ENCODE measurements at regions not wholly inside any gene's neighbourhood (a gene's known extent, or its start where the extent isn't known, plus 50 kb on each side); places are given as distances from the start of the nearest gene placed in this dataset.

DNA sequence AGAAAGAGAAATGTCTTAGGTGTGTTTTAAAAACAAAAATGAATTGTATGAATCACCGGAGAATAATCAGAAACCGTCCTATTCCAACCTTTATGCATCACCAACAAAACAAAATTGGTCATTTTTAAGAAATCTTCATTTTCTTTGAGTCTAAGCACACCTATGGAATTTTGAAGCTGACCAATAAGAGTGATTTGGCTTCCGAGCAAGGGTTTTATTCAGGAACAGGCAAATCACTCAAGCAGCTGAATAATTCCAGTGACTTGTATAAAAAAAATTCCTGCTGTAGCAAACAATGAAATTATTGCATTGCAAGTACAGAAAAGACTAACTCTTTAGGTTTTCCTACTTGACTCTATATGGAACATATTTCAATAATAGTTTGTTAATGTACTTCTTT, 83.8 kb upstream of the FNDC3B start:
- FAIRE-seq (no peak), DNase-seq (ENCODE audit: insufficient read length, low spot score) (no peak)

DNA sequence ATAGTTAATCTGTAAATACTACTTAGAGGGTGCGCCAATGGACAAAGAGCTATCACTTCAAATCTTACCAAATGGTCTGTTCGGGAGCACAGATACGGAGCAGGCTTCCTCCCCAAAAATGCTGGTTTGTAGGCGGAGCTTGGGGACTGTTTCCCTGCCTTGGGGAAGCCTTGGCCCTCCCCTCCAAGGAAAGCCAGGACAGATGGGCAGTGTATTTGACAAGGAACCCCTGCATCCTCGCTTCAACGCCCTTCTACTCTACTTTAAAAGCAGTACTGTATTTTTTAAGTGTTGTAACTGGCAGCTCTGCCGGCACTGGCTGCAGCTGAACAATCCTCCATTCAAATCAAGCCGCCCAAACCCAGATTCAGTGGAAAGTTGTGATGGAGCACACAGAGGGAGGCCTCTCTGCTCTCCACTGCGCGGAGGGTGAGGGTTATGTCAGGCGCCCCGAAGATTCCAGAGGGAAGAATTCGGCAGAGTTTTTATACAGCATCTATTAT, 83.1 kb upstream of the FNDC3B start:
- DNase-seq (ENCODE audit: insufficient read length, low spot score): no peak
- no peak for FAIRE-seq

DNA sequence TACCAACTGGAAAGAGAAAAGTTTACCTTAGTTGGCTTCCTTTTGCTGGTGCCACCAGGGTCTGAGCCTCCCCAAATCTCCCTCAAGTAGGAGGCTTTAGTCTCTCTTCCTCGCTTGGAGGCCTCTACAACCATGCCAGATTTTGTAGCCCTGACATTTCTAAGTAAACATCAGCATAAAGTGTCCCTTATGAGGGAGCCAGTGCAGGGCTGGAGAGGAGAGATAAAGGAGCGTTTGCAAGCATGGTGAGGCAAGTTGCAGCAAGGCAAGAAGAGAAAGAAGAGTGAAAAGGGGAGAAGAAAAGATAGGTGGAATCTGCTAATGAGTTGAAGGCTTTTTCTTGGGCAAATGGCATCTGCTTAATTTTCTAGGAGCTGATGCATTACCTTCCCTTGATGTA, 82.7 kb upstream of the FNDC3B start:
- DNase-seq (ENCODE audit: insufficient read length, low spot score) (no peak), FAIRE-seq (no peak)

DNA sequence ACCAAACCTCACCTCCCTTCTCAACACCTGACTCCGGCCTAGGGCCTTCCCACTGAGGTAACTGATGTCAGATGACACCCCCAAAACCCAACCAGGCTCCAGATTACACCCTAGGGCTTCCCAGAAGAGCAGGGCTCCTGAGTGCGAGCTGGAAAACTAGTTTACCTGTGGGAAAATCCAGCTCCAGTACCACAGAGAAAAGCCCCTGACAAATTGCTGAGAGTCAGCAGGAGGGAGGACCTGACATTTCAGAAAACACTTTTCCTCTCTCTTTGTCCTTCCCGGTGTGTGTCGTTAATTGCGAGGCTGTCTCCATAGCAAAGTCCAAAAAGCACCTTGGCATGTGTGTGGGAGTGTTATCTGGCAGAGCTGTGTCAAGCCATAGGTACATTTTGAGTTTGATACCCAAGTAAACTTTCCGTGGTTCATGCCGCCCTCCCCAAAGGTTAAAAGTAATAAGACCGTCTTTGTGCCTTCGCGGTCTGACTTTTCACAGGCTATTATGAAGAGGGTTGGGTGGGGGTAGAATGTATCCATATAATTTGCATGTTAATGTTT, 79.8 kb upstream of the FNDC3B start:
- DNase-seq (ENCODE audit: insufficient read length, low spot score): no peak
- FAIRE-seq: no peak

DNA sequence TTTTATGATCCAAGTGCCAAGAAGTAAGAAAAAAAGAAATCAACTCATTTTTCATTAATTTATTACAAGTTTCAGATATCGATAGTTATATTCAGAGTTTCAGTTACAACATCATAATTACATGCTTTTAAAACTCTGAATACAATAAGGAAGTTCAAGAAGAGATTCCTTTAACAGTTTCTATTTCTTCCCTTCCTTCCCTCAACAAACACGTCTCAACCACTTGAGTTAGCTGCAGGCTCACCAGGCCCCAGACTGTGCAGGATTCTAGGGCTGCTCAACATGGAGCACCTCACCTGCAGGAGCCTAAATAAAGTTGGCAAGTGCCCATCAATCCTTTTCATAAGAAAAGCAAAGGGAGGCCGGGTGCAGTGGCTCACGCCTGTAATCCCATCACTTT, 79.2 kb upstream of the FNDC3B start:
- FAIRE-seq: no peak
- DNase-seq (ENCODE audit: insufficient read length, low spot score): no peak

- FAIRE-seq (no peak), DNase-seq (ENCODE audit: insufficient read length, low spot score) (no peak)
These were observed 77.1 kb upstream of the FNDC3B start for GRCh38 chr3:171962137-171962720.

DNA sequence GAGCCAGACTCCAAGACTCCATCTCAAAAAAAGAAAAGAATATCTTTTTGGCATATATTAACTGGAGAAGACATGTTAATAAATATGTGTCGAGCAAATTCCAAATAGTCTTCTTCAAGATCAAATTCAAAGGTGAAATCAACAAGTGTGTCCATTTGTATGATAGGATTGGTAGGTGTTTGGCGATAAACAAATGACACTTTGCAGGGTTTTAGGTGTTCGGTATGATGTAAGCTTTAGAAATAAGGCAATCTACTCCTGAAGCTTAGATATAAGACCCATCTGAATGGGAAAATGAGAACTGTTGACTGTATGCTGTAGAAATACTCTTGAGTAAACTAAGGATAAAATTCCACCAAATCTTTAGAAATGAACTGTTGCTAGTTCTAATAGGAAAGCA, 75.8 kb upstream of the FNDC3B start:
- FAIRE-seq (no peak), DNase-seq (ENCODE audit: insufficient read length, low spot score) (no peak)

GRCh38 chr3:171965067-171965712, 74.2 kb upstream of the FNDC3B start:
- no peak for DNase-seq (ENCODE audit: insufficient read length, low spot score)
- FAIRE-seq: no peak

GRCh38 chr3:171966533-171967136, 72.7 kb upstream of the FNDC3B start:
- no peak for DNase-seq (ENCODE audit: insufficient read length, low spot score)
- FAIRE-seq: no peak

- no peak for DNase-seq (ENCODE audit: insufficient read length, low spot score)
These were observed 72.1 kb upstream of the FNDC3B start for GRCh38 chr3:171967137-171967783.

GRCh38 chr3:171967932-171968678, 71.3 kb upstream of the FNDC3B start:
- FAIRE-seq: no peak
- DNase-seq (ENCODE audit: insufficient read length, low spot score): no peak

More at GRCh38 chr3:171967137-171967783, 72.1 kb upstream of the FNDC3B start:
- no peak for FAIRE-seq

DNA sequence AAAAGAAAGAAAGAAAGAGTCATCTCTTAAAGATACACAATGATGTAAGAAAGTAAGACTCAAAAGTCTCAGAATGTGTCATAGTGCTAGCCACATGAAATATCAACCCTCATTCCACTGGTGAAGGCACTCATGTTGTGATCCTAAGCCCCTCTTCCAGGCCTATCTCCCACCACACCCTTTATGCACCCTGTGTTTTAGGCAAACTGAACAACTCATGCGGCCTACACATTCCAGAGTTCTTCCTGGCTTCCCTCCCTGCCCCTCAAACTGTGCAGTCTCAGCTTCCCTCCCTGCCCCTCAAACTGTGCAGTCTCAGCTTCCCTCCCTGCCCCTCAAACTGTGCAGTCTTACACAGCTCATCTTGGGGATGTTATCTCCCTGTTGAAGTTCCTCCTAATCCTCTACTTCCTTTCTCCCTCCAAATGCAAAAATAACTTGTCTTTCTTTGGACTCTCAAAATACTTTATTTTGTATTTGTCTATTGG, 69.0 kb upstream of the FNDC3B start:
- FAIRE-seq (no peak), DNase-seq (ENCODE audit: insufficient read length, low spot score) (no peak)

GRCh38 chr3:171971919-171972514, 67.4 kb upstream of the FNDC3B start:
- DNase-seq (ENCODE audit: insufficient read length, low spot score) (no peak), FAIRE-seq (no peak)

DNA sequence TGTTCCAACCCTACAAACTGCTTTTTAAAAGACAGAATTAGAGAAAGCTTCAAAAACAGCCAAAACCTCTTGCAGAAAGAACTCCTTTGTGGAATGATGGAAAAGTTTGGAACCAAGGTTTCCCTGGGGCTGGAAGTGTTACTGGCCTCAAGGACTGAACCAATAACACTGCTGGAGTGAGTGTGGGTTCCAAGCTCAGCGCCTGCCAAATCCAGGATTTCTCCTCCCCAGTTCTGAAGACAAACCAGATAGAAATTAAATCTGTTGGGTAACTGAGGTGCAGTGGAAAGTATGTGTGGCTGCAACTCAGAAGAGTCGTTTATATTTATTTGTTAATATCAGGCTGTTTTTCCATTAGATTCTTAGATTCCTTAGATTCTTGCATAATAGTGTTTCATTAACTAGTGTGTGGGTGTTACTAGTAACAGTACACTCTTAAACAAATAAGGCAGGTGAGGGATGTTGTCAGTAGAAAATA, 66.5 kb upstream of the FNDC3B start:
- FAIRE-seq: no peak
- no peak for DNase-seq (ENCODE audit: insufficient read length, low spot score)

DNA sequence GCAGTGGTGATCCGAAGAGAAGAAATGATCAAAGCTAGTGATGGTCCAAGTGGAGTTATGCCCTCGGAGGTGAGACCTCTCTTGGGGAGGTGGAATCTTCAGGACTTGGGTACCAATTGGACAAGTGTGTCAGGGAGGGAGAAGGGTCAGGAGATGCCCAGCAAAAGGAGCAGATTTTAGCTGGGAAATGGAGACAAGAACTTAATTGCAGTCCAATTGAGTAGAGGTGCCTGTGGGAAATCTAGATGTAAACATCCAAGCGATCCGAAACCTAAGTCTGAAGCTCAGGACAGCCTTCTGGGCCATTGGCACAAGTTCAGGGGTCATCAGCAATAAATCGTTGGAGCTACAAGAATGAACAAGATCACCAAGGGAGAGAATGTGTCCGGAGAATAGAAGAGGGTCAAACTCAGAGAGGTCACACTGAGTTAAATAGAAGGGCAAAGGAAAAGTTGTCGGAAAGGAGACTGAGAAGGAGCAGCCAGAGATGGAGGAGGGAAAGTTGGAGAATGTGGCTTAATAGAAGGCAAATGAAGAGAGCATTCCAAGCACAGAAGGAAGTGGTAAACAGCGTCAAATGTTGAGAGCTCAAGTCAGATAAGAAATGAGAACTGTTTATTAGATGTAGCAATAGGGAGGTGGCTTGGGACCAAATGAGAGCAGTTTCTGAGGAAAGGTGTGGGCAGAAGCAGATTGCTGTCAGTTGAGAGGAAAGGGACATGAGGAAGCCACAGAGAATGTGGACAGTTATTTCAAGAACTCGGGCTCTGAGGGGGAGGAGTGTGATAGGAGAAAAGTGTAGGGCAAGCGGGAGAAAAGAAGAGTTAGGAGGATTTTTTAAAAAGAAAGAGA, 64.2 kb upstream of the FNDC3B start:
- FAIRE-seq (no peak), DNase-seq (ENCODE audit: insufficient read length, low spot score) (no peak)

DNA sequence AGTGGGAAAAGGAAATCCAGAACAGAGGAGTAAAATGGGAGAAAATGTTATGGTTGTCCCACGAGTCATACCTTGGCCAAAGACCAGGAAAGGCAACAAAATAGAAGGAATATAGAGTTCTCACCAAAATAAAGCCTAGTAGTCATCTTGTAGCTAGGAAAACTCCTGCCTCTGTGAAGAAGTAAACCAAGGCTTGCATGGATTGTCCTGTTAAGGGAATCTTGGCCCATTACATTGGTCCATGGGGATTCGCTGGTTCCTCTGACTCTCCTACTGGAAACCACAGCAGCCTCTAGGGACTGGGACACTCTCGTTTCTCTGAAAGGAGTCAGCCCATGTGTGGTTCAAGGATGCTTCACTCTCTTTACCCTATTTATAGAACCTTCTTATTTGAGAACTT, 62.9 kb upstream of the FNDC3B start:
- FAIRE-seq (no peak), DNase-seq (ENCODE audit: insufficient read length, low spot score) (no peak)

GRCh38 chr3:171977441-171977840, 61.9 kb upstream of the FNDC3B start:
- FAIRE-seq (peak; percentile 23), DNase-seq (ENCODE audit: insufficient read length, low spot score) (no peak)

DNA sequence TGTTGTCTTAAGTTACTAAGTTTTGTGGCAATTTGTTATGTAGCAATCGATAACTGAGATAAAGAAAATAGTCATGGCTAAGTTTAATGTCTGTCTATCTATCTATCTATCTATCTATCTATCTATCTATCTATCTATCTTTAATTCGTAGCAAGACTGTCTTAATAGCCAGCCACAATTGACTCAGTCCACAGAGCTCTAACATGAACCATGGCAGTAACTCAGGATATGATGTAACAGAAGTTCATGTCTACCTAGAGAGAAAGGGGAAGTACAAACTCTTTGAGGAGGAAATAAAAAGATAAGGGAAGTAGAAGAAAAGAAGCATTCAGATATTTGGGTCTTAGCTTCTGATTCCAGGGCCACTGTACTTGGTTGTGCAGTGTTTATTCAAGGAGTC, 61.5 kb upstream of the FNDC3B start:
- DNase-seq (ENCODE audit: insufficient read length, low spot score) (no peak), FAIRE-seq (no peak)

DNA sequence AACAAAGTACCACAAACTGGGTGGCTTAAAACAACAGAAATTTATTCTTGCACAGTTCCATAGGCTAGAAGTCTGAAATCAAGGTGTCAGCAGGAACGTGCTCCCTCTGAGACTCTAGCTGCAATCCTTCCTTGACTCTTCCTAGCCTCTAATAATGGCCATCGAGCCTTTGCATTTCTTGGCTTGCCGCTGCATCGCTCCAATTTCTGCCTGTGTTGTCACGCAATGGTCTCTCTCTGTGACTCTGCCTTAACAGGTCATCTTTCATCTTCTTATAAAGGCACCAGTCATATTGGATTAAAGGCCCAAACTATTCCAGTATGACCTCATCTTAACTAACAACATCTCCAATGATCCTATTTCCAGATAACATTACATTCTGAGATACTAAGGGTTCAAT, 61.0 kb upstream of the FNDC3B start:
- no peak for FAIRE-seq

More for the DNA sequence above, 61.0 kb upstream of the FNDC3B start:
- no peak for DNase-seq (ENCODE audit: insufficient read length, low spot score)
